ENCODE measurements at regions not wholly inside any gene's neighbourhood (a gene's known extent, or its start where the extent isn't known, plus 50 kb on each side); places are given as distances from the start of the nearest gene placed in this dataset.

GRCh38 chr5:127229185-127229889, 61.3 kb upstream of the MEGF10 start:
- peaks cover 14% of the 10 kb centered on the region for H3K4me1 Mint-ChIP-seq
- POLR2A ChIA-PET = interaction anchor here (0.8 to 1.4 kb wide), 2 partner anchors 28 to 197 kb away, joined by 3 read pairs; no protein-coding TSS in a partner anchor
- H3K36me3 Mint-ChIP-seq = no peaks in the 10 kb centered on the region
- no peak overlapping the region for H3K27ac Mint-ChIP-seq
- DNase-seq (ENCODE audit: low spot score) (peak; percentile 68), ATAC-seq (peak; percentile 92)
- 0 out of 2 replicates have a peak, but pooled peaks cover 3% of the 10 kb centered on the region for H3K9me3 Mint-ChIP-seq
- peak overlapping the region; percentile 71 for H3K4me3 Mint-ChIP-seq
- CTCF ChIA-PET = interaction anchor here (0.8 to 1.6 kb wide), 5 partner anchors 12 to 391 kb away, joined by 3 to 7 read pairs (median 3); no protein-coding TSS in a partner anchor
- peaks cover 36% of the 10 kb centered on the region for H3K27me3 Mint-ChIP-seq (ENCODE audit: low read depth)
- TF ChIP-seq PREB (CRISPR knock-in tag; IDR thresholded peaks at IDR 0.05; ENCODE audit: borderline replicate concordance) (no peak), HMGXB4 (CRISPR knock-in tag; IDR thresholded peaks at IDR 0.05) (peak; percentile 91), RORB (CRISPR knock-in tag; IDR thresholded peaks at IDR 0.05) (no peak), JAZF1 (CRISPR knock-in tag; IDR thresholded peaks at IDR 0.05) (no peak), RELA (CRISPR knock-in tag; IDR thresholded peaks at IDR 0.05; ENCODE audit: borderline replicate concordance) (peak; percentile 82; the same call in 1 of the 2 replicates), KAT7 (CRISPR knock-in tag; IDR thresholded peaks at IDR 0.05; ENCODE audit: borderline replicate concordance) (peak; percentile 83; the same call in 1 of the 2 replicates), ELF4 (CRISPR knock-in tag; IDR thresholded peaks at IDR 0.05; ENCODE audit: low read depth) (peak; percentile 94; the same call in 1 of the 2 replicates), NR1H2 (CRISPR knock-in tag; IDR thresholded peaks at IDR 0.05) (peak; percentile 68; the same call in 1 of the 2 replicates), ZNF425 (CRISPR knock-in tag; conservative IDR thresholded peaks at IDR 0.05) (no peak), ZSCAN18 (CRISPR knock-in tag; IDR thresholded peaks at IDR 0.05) (no peak), IRF2 (CRISPR knock-in tag; IDR thresholded peaks at IDR 0.05; ENCODE audit: borderline replicate concordance, low read depth) (0 out of 2 replicates have a peak, but pooled peaks have one; percentile 35), TEAD1 (CRISPR knock-in tag; IDR thresholded peaks at IDR 0.05) (peak; percentile 87), GTF2I (CRISPR knock-in tag; conservative IDR thresholded peaks at IDR 0.05) (0 out of 2 replicates have a peak, but pooled peaks have one; percentile 23), GRHL2 (CRISPR knock-in tag; IDR thresholded peaks at IDR 0.05; ENCODE audit: insufficient replicate concordance, severe bottlenecking) (no peak), ZNF263 (CRISPR knock-in tag; IDR thresholded peaks at IDR 0.05; ENCODE audit: low read depth) (peak; percentile 51; the same call in 1 of the 2 replicates), ETV6 (CRISPR knock-in tag; IDR thresholded peaks at IDR 0.05) (peak; percentile 79), ZNF416 (CRISPR knock-in tag; IDR thresholded peaks at IDR 0.05) (no peak), E2F5 (CRISPR knock-in tag; IDR thresholded peaks at IDR 0.05) (peak; percentile 80), SOX15 (CRISPR knock-in tag; IDR thresholded peaks at IDR 0.05) (no peak), TCF7 (CRISPR knock-in tag; IDR thresholded peaks at IDR 0.05; ENCODE audit: low read depth) (peak; percentile 66; the same call in 1 of the 2 replicates), ZNF121 (CRISPR knock-in tag; IDR thresholded peaks at IDR 0.05) (peak; percentile 43; the same call in 1 of the 2 replicates)
- TF ChIP-seq, protein P1, sequence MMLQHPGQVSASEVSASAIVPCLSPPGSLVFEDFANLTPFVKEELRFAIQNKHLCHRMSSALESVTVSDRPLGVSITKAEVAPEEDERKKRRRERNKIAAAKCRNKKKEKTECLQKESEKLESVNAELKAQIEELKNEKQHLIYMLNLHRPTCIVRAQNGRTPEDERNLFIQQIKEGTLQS (CRISPR knock-in tag; conservative IDR thresholded peaks at IDR 0.05) = no peak
- TF ChIP-seq, protein P2, sequence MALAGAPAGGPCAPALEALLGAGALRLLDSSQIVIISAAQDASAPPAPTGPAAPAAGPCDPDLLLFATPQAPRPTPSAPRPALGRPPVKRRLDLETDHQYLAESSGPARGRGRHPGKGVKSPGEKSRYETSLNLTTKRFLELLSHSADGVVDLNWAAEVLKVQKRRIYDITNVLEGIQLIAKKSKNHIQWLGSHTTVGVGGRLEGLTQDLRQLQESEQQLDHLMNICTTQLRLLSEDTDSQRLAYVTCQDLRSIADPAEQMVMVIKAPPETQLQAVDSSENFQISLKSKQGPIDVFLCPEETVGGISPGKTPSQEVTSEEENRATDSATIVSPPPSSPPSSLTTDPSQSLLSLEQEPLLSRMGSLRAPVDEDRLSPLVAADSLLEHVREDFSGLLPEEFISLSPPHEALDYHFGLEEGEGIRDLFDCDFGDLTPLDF (CRISPR knock-in tag; IDR thresholded peaks at IDR 0.05) = peak; percentile 77; the same call in 1 of the 2 replicates
- TF ChIP-seq, protein P3, sequence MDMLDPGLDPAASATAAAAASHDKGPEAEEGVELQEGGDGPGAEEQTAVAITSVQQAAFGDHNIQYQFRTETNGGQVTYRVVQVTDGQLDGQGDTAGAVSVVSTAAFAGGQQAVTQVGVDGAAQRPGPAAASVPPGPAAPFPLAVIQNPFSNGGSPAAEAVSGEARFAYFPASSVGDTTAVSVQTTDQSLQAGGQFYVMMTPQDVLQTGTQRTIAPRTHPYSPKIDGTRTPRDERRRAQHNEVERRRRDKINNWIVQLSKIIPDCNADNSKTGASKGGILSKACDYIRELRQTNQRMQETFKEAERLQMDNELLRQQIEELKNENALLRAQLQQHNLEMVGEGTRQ (CRISPR knock-in tag; IDR thresholded peaks at IDR 0.05) = no peak
- TF ChIP-seq, protein P4, sequence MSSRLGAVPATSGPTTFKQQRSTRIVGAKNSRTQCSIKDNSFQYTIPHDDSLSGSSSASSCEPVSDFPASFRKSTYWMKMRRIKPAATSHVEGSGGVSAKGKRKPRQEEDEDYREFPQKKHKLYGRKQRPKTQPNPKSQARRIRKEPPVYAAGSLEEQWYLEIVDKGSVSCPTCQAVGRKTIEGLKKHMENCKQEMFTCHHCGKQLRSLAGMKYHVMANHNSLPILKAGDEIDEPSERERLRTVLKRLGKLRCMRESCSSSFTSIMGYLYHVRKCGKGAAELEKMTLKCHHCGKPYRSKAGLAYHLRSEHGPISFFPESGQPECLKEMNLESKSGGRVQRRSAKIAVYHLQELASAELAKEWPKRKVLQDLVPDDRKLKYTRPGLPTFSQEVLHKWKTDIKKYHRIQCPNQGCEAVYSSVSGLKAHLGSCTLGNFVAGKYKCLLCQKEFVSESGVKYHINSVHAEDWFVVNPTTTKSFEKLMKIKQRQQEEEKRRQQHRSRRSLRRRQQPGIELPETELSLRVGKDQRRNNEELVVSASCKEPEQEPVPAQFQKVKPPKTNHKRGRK (CRISPR knock-in tag; IDR thresholded peaks at IDR 0.05; ENCODE audit: borderline replicate concordance) = no peak

All from WTC11 (cell line).